ENCODE measurements at regions not wholly inside any gene's neighbourhood (a gene's known extent, or its start where the extent isn't known, plus 50 kb on each side); places are given as distances from the start of the nearest gene placed in this dataset.

- ATAC-seq, result no peak
- no peak overlapping the region for H3K4me3 Mint-ChIP-seq
Observed at GRCh38 chr16:14333361-14333760, 262.2 kb downstream of the MRTFB start.

GRCh38 chr16:14331020-14331419 is 259.9 kb downstream of the MRTFB start:
- peaks cover 0 to 4% of the 10 kb centered on the region in 2 donors for H3K27me3 Mint-ChIP-seq (ENCODE audit: low read depth in 2 of 2)
- H3K4me3 Mint-ChIP-seq, result no peak overlapping the region
- Histone ChIP-seq H3K9me3 (ENCODE audit: control insufficient read depth, insufficient read depth, low read length) (no peaks in the 10 kb centered on the region), H3K27me3 (ENCODE audit: control insufficient read depth, insufficient read depth, low read length) (no peaks in the 10 kb centered on the region), H3K4me3 (ENCODE audit: low read length) (no peak overlapping the region), H3K27ac (ENCODE audit: low read length) (no peak overlapping the region), H3K36me3 (ENCODE audit: control insufficient read depth, insufficient read depth, low read length) (no peaks in the 10 kb centered on the region), H3K4me1 (ENCODE audit: control insufficient read depth, insufficient read depth, low read length) (no peaks in the 10 kb centered on the region)
- intact Hi-C loops (cut with micrococcal nuclease), result no loop called here
- no peaks in the 10 kb centered on the region for H3K36me3 Mint-ChIP-seq
- 97% methylated on average over 2 of the region's 2 CpGs for WGBS (ENCODE audit: insufficient coverage)
- no peak for TF ChIP-seq CTCF (IDR thresholded peaks at IDR 0.05)
- H3K9me3 Mint-ChIP-seq, result no peaks in the 10 kb centered on the region
- H3K27ac Mint-ChIP-seq, result no peak overlapping the region
- peak in 1 of 3 donors; percentile 14 for ATAC-seq
- H3K4me1 Mint-ChIP-seq, result no peaks in the 10 kb centered on the region
- no peak for DNase-seq

More at GRCh38 chr16:14333361-14333760, 262.2 kb downstream of the MRTFB start:
- Mint-ChIP-seq H3K4me1 (no peaks in the 10 kb centered on the region), H3K27ac (no peak overlapping the region), H3K27me3 (ENCODE audit: low read depth in 2 of 2) (peaks cover 0 to 9% of the 10 kb centered on the region in 2 donors), H3K36me3 (no peaks in the 10 kb centered on the region), H3K9me3 (no peaks in the 10 kb centered on the region)
- no peaks in the 10 kb centered on the region for H3K27me3 ChIP-seq (ENCODE audit: control insufficient read depth, insufficient read depth, low read length)
- TF ChIP-seq CTCF (IDR thresholded peaks at IDR 0.05), result no peak
- no peak for DNase-seq
- H3K4me3 ChIP-seq (ENCODE audit: low read length), result no peak overlapping the region
- no peaks in the 10 kb centered on the region for H3K9me3 ChIP-seq (ENCODE audit: control insufficient read depth, insufficient read depth, low read length)
- intact Hi-C loops (cut with micrococcal nuclease), result no loop called here
- H3K27ac ChIP-seq (ENCODE audit: low read length), result no peak overlapping the region
- no peaks in the 10 kb centered on the region for H3K4me1 ChIP-seq (ENCODE audit: control insufficient read depth, insufficient read depth, low read length)
- no peaks in the 10 kb centered on the region for H3K36me3 ChIP-seq (ENCODE audit: control insufficient read depth, insufficient read depth, low read length)
- 86% methylated on average over 1 of the region's 2 CpGs for WGBS (ENCODE audit: insufficient coverage)

GRCh38 chr16:14329727-14330350 is 258.7 kb downstream of the MRTFB start:
- Mint-ChIP-seq H3K9me3 (no peaks in the 10 kb centered on the region), H3K27me3 (ENCODE audit: low read depth in 2 of 2) (peaks cover 0 to 3% of the 10 kb centered on the region in 2 donors), H3K27ac (no peak overlapping the region), H3K4me3 (no peak overlapping the region), H3K36me3 (no peaks in the 10 kb centered on the region), H3K4me1 (no peaks in the 10 kb centered on the region)
- TF ChIP-seq CTCF (IDR thresholded peaks at IDR 0.05), result no peak
- DNase-seq (no peak), ATAC-seq (no peak)
- no peaks in the 10 kb centered on the region for H3K4me1 ChIP-seq (ENCODE audit: control insufficient read depth, insufficient read depth, low read length)
- no peak overlapping the region for H3K27ac ChIP-seq (ENCODE audit: low read length)
- no peaks in the 10 kb centered on the region for H3K27me3 ChIP-seq (ENCODE audit: control insufficient read depth, insufficient read depth, low read length)
- H3K9me3 ChIP-seq (ENCODE audit: control insufficient read depth, insufficient read depth, low read length), result no peaks in the 10 kb centered on the region
- 59% methylated on average over 3 of the region's 3 CpGs for WGBS (ENCODE audit: insufficient coverage)
- H3K36me3 ChIP-seq (ENCODE audit: control insufficient read depth, insufficient read depth, low read length), result no peaks in the 10 kb centered on the region
- H3K4me3 ChIP-seq (ENCODE audit: low read length), result no peak overlapping the region
- intact Hi-C loops (cut with micrococcal nuclease), result no loop called here

All from natural killer cell (primary cell).